Neural crest cell (in vitro differentiated cells): ENCODE measurements at regions not wholly inside any gene's neighbourhood (a gene's known extent, or its start where the extent isn't known, plus 50 kb on each side); places are given as distances from the start of the nearest gene placed in this dataset.
A peak's percentile ranks its signal among the peaks of the same experiment; 100 is the strongest.

Source experiments
- DNase-seq: peaks from one replicate; pipeline ENCODE4 v3.0.0; 2021; ENCODE audit warnings: low read depth, mixed read lengths, low spot score
- H3K27ac Mint-ChIP-seq: one replicate; pipeline ENCODE4 v1.8.0; 2021; ENCODE audit warnings: mild to moderate bottlenecking, mixed read lengths; ENCODE audit not compliant: unreplicated experiment
- H3K27me3 Mint-ChIP-seq: 2 replicates; pipeline ENCODE4 v1.8.0; 2021; ENCODE audit warnings: low read depth, mild to moderate bottlenecking, mixed read lengths
- H3K36me3 Mint-ChIP-seq: 2 replicates; pipeline ENCODE4 v1.8.0; 2021; ENCODE audit warnings: low read depth, mild to moderate bottlenecking, mixed read lengths
- H3K4me1 Mint-ChIP-seq: 2 replicates; pipeline ENCODE4 v1.8.0; 2021; ENCODE audit warnings: mixed read lengths
- H3K4me3 Mint-ChIP-seq: one replicate; pipeline ENCODE4 v1.8.0; 2021; ENCODE audit warnings: mild to moderate bottlenecking, mixed read lengths
- H3K9me3 Mint-ChIP-seq: 2 replicates; pipeline ENCODE4 v1.8.0; 2021; ENCODE audit warnings: mixed read lengths
- CTCF ChIP-seq: fragments of 200-600 bp; sonication (generic); conservative IDR thresholded peaks from 2 replicates; pipeline ENCODE4 v1.5.0; 2021; ENCODE audit warnings: antibody characterized with exemption, mild to moderate bottlenecking

DNA sequence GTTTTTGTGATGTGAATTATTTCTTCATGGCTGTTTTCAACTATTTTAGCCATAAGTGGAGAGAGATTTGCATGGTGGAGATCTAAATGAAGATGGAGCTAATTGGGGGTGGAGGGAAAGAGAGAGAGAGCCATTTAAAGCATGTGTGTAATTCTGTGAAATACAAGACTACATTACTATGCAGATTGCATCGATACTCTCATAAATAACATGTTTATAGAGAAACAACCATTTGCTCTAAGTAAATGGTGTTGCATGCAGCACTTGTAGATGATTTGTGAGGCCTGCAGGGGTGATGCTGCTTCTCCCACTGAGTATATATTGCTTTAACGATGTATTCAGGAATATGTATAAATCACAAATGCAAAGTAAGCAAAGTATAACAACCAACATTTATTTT lies 270.2 kb upstream of the RIOK2 start:
- peak overlapping the region; percentile 89 for H3K27ac Mint-ChIP-seq

GRCh38 chr5:97454015-97454414 lies 271.0 kb upstream of the RIOK2 start:
- peaks cover 14% of the 10 kb centered on the region for H3K4me1 Mint-ChIP-seq
- TF ChIP-seq CTCF, result no peak
- DNase-seq, result no peak
- no peak overlapping the region for H3K4me3 Mint-ChIP-seq
- H3K9me3 Mint-ChIP-seq, result peaks cover 2% of the 10 kb centered on the region
- H3K36me3 Mint-ChIP-seq, result no peaks in the 10 kb centered on the region
- H3K27ac Mint-ChIP-seq, result no peak overlapping the region
- H3K27me3 Mint-ChIP-seq, result no peaks in the 10 kb centered on the region

More for the DNA sequence above, 270.2 kb upstream of the RIOK2 start:
- no peak overlapping the region for H3K4me3 Mint-ChIP-seq
- H3K9me3 Mint-ChIP-seq, result peaks cover 2% of the 10 kb centered on the region
- no peaks in the 10 kb centered on the region for H3K27me3 Mint-ChIP-seq
- H3K4me1 Mint-ChIP-seq, result peaks cover 14% of the 10 kb centered on the region
- DNase-seq, result no peak
- H3K36me3 Mint-ChIP-seq, result no peaks in the 10 kb centered on the region
- TF ChIP-seq CTCF, result no peak

DNA sequence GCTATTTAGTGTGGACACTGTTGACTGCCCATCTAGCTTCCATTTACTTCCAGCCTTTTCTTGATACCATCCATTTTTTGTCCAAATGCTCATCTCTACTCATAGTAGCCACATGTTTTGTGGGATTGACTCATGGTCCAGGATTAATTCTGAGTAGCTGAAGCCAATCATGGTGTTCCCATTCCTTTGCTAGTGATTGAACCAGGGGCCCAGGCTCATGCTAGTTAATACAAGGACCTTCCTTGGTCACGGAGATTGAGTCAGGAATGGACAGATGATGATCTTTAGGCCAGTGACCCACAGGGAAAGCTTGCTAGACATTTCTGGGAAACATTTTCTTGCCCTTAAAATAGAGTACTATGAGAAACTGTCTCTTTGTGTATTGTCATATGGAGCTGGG lies 272.9 kb upstream of the RIOK2 start:
- no peak for TF ChIP-seq CTCF
- Mint-ChIP-seq H3K27me3 (no peaks in the 10 kb centered on the region), H3K9me3 (peaks cover 5% of the 10 kb centered on the region), H3K4me3 (no peak overlapping the region), H3K27ac (no peak overlapping the region), H3K36me3 (no peaks in the 10 kb centered on the region), H3K4me1 (peaks cover 20% of the 10 kb centered on the region)
- no peak for DNase-seq

- Mint-ChIP-seq H3K4me1 (peaks cover 6% of the 10 kb centered on the region), H3K27ac (no peak overlapping the region), H3K9me3 (peaks cover 10% of the 10 kb centered on the region), H3K4me3 (no peak overlapping the region), H3K27me3 (no peaks in the 10 kb centered on the region), H3K36me3 (no peaks in the 10 kb centered on the region)
- no peak for TF ChIP-seq CTCF
- no peak for DNase-seq
Observed at GRCh38 chr5:97458851-97459250, 275.8 kb upstream of the RIOK2 start.

GRCh38 chr5:97471951-97472350 lies 288.9 kb upstream of the RIOK2 start:
- no peak for TF ChIP-seq CTCF
- H3K4me3 Mint-ChIP-seq, result no peak overlapping the region
- H3K27ac Mint-ChIP-seq, result no peak overlapping the region
- H3K4me1 Mint-ChIP-seq, result no peaks in the 10 kb centered on the region
- no peaks in the 10 kb centered on the region for H3K36me3 Mint-ChIP-seq
- H3K27me3 Mint-ChIP-seq, result no peaks in the 10 kb centered on the region
- no peaks in the 10 kb centered on the region for H3K9me3 Mint-ChIP-seq
- no peak for DNase-seq

GRCh38 chr5:97475847-97476246 lies 292.8 kb upstream of the RIOK2 start:
- no peak overlapping the region for H3K4me3 Mint-ChIP-seq
- no peaks in the 10 kb centered on the region for H3K9me3 Mint-ChIP-seq
- no peak overlapping the region for H3K27ac Mint-ChIP-seq
- no peak for DNase-seq
- H3K4me1 Mint-ChIP-seq, result peaks cover 8% of the 10 kb centered on the region
- no peaks in the 10 kb centered on the region for H3K27me3 Mint-ChIP-seq
- TF ChIP-seq CTCF, result no peak
- no peaks in the 10 kb centered on the region for H3K36me3 Mint-ChIP-seq
